Thyroid gland (tissue), 4 donors: ENCODE measurements at regions not wholly inside any gene's neighbourhood (a gene's known extent, or its start where the extent isn't known, plus 50 kb on each side); places are given as distances from the start of the nearest gene placed in this dataset.

Experiments
- DNase-seq, 2 donors: peaks; one replicate each; pipeline ENCODE4 v3.0.0-alpha.2; 2019
- H3K27ac ChIP-seq, 3 donors: fragments of 200-600 bp; sonication (generic); 1 replicate in 2 of 3; 2 replicates in 1 of 3; pipeline ENCODE4 v1.5.1; 2016 to 2019; ENCODE audit warnings: mild to moderate bottlenecking in 1 of 3, moderate library complexity in 1 of 3
- H3K27me3 ChIP-seq: fragments of 200-600 bp; sonication (generic); one replicate; pipeline ENCODE4 v1.5.1; 2019
- H3K36me3 ChIP-seq, 2 donors: fragments of 200-600 bp; sonication (generic); one replicate each; pipeline ENCODE4 v1.5.1; 2016 to 2019
- H3K4me1 ChIP-seq, 2 donors: fragments of 200-600 bp; sonication (generic); one replicate each; pipeline ENCODE4 v1.5.1; 2017 to 2019
- H3K4me3 ChIP-seq, 3 donors: fragments of 200-600 bp; sonication (generic); replicated peaks in 1 of 3; 1 replicate in 2 of 3; 2 replicates in 1 of 3; pipeline ENCODE4 v1.5.1; 2016; ENCODE audit warnings: mild to moderate bottlenecking in 1 of 3
- H3K9me3 ChIP-seq: fragments of 200-600 bp; sonication (generic); one replicate; pipeline ENCODE4 v1.5.1; 2017
- CTCF ChIP-seq, 6 experiments: fragments of 200-600 bp in 3 of 6; fragments of 450-650 bp in 3 of 6; sonication (generic) in 3 of 6; IDR thresholded peaks; one replicate each; pipeline ENCODE4 v1.5.1; 2016 to 2019; ENCODE audit warnings: antibody characterized with exemption in 6 of 6, mild to moderate bottlenecking in 2 of 6, inconsistent platforms in 1 of 6, moderate library complexity in 1 of 6
- POLR2A ChIP-seq, 2 donors: fragments of 450-650 bp; IDR thresholded peaks; one replicate each; pipeline ENCODE4 v1.6.1; 2017; ENCODE audit warnings: antibody characterized with exemption in 2 of 2, mild to moderate bottlenecking in 2 of 2, moderate library complexity in 1 of 2
- WGBS, 2 donors: methylation state at CpG; one replicate each; pipeline ENCODE4 v1.1.5; 2017; 5-methylcytosine and 5-hydroxymethylcytosine counted together
- intact Hi-C: fragments of 100-400 bp; cut with DNase I; formaldehyde crosslinking; loops from one replicate; pipeline ENCODE4 v1.15.1; 2023

DNA sequence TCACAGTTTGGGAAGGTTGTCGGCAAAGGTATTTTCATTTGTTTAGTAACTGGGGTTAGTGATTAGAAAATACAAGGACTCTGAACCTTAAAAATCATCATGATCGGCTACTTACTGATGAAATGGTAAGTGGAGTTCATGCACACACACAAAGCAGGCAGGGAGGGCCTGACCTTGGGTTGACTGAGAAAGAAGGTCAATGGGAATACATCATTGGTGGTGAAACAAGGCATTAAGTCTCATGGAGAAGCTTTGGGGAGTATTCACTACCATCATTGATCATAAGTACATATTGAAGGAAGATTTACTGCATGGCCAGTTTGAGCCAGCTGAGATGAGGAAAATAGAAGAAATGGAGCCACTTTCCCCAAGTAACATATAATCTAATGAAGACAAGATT is 74.4 kb downstream of the LUZP4 start:
- Histone ChIP-seq H3K9me3 (no peaks in the 10 kb centered on the region), H3K4me1 (no peaks in the 10 kb centered on the region), H3K27ac (no peak overlapping the region), H3K27me3 (no peaks in the 10 kb centered on the region), H3K36me3 (no peaks in the 10 kb centered on the region), H3K4me3 (no peak overlapping the region)
- 91 to 95% methylated on average over 2 of the region's 2 CpGs for WGBS, 2 donors
- no peak for TF ChIP-seq CTCF (IDR thresholded peaks at IDR 0.05)
- no peak for TF ChIP-seq POLR2A (IDR thresholded peaks at IDR 0.05)
- intact Hi-C loops = no loop called here
- DNase-seq = no peak

DNA sequence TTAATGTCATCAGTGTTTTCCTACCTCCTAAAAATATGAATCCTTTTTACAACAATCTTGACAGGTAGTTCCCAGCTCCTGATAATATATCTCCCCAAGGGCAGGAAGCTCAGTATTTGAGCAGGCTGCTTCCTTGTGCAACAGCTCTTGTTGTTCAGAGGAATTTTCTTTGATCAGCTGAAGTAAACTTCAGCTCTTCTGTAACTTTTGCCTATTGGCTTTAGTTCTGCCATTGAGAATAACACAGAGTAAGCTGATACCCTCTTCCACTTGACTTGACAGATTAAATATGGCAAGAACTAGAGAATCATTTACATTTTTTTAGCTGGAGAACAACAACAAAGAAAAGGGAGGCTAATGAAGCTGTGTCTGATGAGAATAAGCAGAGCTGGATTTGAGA is 75.2 kb downstream of the LUZP4 start:
- Histone ChIP-seq H3K4me1 (no peaks in the 10 kb centered on the region), H3K27me3 (no peaks in the 10 kb centered on the region), H3K36me3 (no peaks in the 10 kb centered on the region), H3K9me3 (no peaks in the 10 kb centered on the region), H3K27ac (no peak overlapping the region), H3K4me3 (no peak overlapping the region)
- no peak for DNase-seq
- intact Hi-C loops = no loop called here
- TF ChIP-seq POLR2A (IDR thresholded peaks at IDR 0.05) = no peak
- no peak for TF ChIP-seq CTCF (IDR thresholded peaks at IDR 0.05)

GRCh38 chrX:115366535-115366934 is 77.0 kb downstream of the LUZP4 start:
- no peak for DNase-seq
- Histone ChIP-seq H3K27me3 (no peaks in the 10 kb centered on the region), H3K4me3 (no peak overlapping the region), H3K36me3 (no peaks in the 10 kb centered on the region), H3K4me1 (no peaks in the 10 kb centered on the region), H3K9me3 (no peaks in the 10 kb centered on the region), H3K27ac (no peak overlapping the region)
- 0% methylated on average over 1 of the region's 1 CpG for WGBS, 2 donors
- intact Hi-C loops = no loop called here
- TF ChIP-seq POLR2A (IDR thresholded peaks at IDR 0.05) = no peak
- no peak for TF ChIP-seq CTCF (IDR thresholded peaks at IDR 0.05)

DNA sequence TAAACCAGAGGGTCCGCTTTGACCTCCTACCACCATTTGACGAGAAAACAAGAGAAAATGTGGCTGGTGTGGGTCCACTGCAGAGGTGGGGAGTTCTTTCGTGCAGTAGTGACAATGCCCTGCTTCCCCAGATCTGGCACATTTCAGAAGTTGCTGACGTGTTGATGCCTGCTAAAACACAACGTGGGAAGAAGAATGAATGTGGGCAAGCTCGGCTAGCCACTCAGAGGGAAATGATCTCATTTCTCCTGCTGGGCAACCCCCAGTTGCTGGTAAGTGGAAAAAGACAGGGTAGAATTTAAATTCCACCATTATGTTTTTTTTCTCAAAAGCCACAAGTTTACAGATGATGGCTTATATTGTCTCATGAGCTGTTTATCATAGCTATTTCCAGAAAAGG is 77.9 kb downstream of the LUZP4 start:
- H3K27ac ChIP-seq = no peak overlapping the region
- peaks cover 0 to under 1% of the 10 kb centered on the region in 2 donors for H3K4me1 ChIP-seq
- intact Hi-C loops = no loop called here
- TF ChIP-seq POLR2A (IDR thresholded peaks at IDR 0.05) (no peak), CTCF (IDR thresholded peaks at IDR 0.05) (no peak)
- H3K4me3 ChIP-seq = no peak overlapping the region
- DNase-seq = no peak
- 63 to 90% methylated on average over 6 of the region's 6 CpGs for WGBS, 2 donors
- H3K36me3 ChIP-seq = no peaks in the 10 kb centered on the region
- H3K9me3 ChIP-seq = no peaks in the 10 kb centered on the region
- no peaks in the 10 kb centered on the region for H3K27me3 ChIP-seq

- Histone ChIP-seq H3K4me1 (peaks cover 0 to 3% of the 10 kb centered on the region in 2 donors), H3K9me3 (no peaks in the 10 kb centered on the region), H3K4me3 (no peak overlapping the region), H3K27me3 (no peaks in the 10 kb centered on the region), H3K36me3 (no peaks in the 10 kb centered on the region), H3K27ac (no peak overlapping the region)
- DNase-seq = no peak
- 67 to 77% methylated on average over 2 of the region's 2 CpGs for WGBS, 2 donors
- TF ChIP-seq CTCF (IDR thresholded peaks at IDR 0.05) (no peak), POLR2A (IDR thresholded peaks at IDR 0.05) (no peak)
- intact Hi-C loops = no loop called here
Measured at GRCh38 chrX:115367951-115368350, 78.4 kb downstream of the LUZP4 start.
